Body of pancreas (tissue), 4 donors: ENCODE measurements at regions not wholly inside any gene's neighbourhood (a gene's known extent, or its start where the extent isn't known, plus 50 kb on each side); places are given as distances from the start of the nearest gene placed in this dataset.

ENCODE experiments used
- CTCF ChIP-seq, 7 experiments: fragments of 450-650 bp in 4 of 7; fragments of 200-600 bp in 3 of 7; sonication (generic) in 3 of 7; IDR thresholded peaks; one replicate each; pipeline ENCODE4 v1.5.1; 2016 to 2019; ENCODE audit warnings: antibody characterized with exemption in 7 of 7
- POLR2A ChIP-seq, 3 donors: fragments of 450-650 bp; IDR thresholded peaks; one replicate each; pipeline ENCODE4 v1.6.1; 2016; ENCODE audit warnings: antibody characterized with exemption in 3 of 3, mild to moderate bottlenecking in 2 of 3

DNA sequence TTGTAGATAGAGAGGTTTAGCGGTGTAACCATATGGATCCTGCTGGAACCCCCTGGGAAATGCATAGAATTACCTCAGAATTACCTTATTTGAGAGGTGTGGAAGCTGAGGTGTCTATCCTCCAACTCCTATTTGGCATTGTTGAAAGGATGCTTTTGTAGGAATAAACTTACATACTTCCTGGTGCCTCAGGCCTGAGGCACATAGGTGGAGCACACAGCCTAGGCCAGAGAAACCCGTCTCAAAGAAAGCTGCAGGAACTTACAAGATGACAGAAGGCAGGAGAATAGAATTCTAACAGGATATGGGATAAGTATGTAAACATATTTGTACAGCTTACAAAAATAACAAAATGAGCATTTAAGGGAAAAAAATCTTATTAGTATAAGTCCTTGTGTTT lies 1507.2 kb upstream of the ZEB2 start:
- TF ChIP-seq CTCF (IDR thresholded peaks at IDR 0.05) = no peak
- TF ChIP-seq POLR2A (IDR thresholded peaks at IDR 0.05) = no peak
